Progenitor cell of endocrine pancreas (in vitro differentiated cells): ENCODE measurements at regions not wholly inside any gene's neighbourhood (a gene's known extent, or its start where the extent isn't known, plus 50 kb on each side); places are given as distances from the start of the nearest gene placed in this dataset.

Experiments used
- DNase-seq: peaks from one replicate; pipeline ENCODE4 v3.0.0; 2021; ENCODE audit warnings: low spot score; ENCODE audit not compliant: unreplicated experiment
- H3K27ac Mint-ChIP-seq: 2 replicates; pipeline ENCODE4 v1.8.0; 2021; ENCODE audit warnings: mild to moderate bottlenecking, moderate library complexity, mixed read lengths
- H3K27me3 Mint-ChIP-seq: 2 replicates; pipeline ENCODE4 v1.8.0; 2021; ENCODE audit warnings: mixed read lengths
- H3K36me3 Mint-ChIP-seq: 2 replicates; pipeline ENCODE4 v1.8.0; 2022; ENCODE audit warnings: mixed read lengths; ENCODE audit not compliant: insufficient read depth
- H3K4me1 Mint-ChIP-seq: 2 replicates; pipeline ENCODE4 v1.8.0; 2021; ENCODE audit warnings: low read depth, mixed read lengths
- H3K4me3 Mint-ChIP-seq: 2 replicates; pipeline ENCODE4 v1.8.0; 2021; ENCODE audit warnings: low read depth, mild to moderate bottlenecking, moderate library complexity, mixed read lengths
- H3K9me3 Mint-ChIP-seq: 2 replicates; pipeline ENCODE4 v1.8.0; 2021; ENCODE audit warnings: low read depth, mixed read lengths
- CTCF ChIP-seq: fragments of 200-600 bp; sonication (generic); IDR thresholded peaks from one replicate; pipeline ENCODE4 v1.5.0; 2021; ENCODE audit warnings: antibody characterized with exemption, mild to moderate bottlenecking; ENCODE audit not compliant: unreplicated experiment

GRCh38 chr6:150744522-150745260 lies 120.8 kb upstream of the MTHFD1L start:
- Mint-ChIP-seq H3K27ac (no peak overlapping the region), H3K27me3 (no peaks in the 10 kb centered on the region), H3K4me1 (peaks cover 36% of the 10 kb centered on the region), H3K4me3 (no peak overlapping the region), H3K9me3 (no peaks in the 10 kb centered on the region), H3K36me3 (peaks cover 6% of the 10 kb centered on the region)
- TF ChIP-seq CTCF: no peak
- DNase-seq: no peak

- Mint-ChIP-seq H3K4me1 (peaks cover 28% of the 10 kb centered on the region), H3K4me3 (no peak overlapping the region), H3K36me3 (peaks cover 6% of the 10 kb centered on the region), H3K9me3 (no peaks in the 10 kb centered on the region), H3K27me3 (no peaks in the 10 kb centered on the region), H3K27ac (no peak overlapping the region)
- TF ChIP-seq CTCF: no peak
- DNase-seq: no peak
Measured at GRCh38 chr6:150745896-150746295, 119.6 kb upstream of the MTHFD1L start.

GRCh38 chr6:150747155-150747554 lies 118.3 kb upstream of the MTHFD1L start:
- TF ChIP-seq CTCF: no peak
- Mint-ChIP-seq H3K4me1 (peaks cover 19% of the 10 kb centered on the region), H3K9me3 (no peaks in the 10 kb centered on the region), H3K27ac (peak overlapping the region; percentile 60), H3K36me3 (peaks cover 3% of the 10 kb centered on the region), H3K4me3 (no peak overlapping the region), H3K27me3 (no peaks in the 10 kb centered on the region)
- no peak for DNase-seq

GRCh38 chr6:150749091-150749670 lies 116.3 kb upstream of the MTHFD1L start:
- Mint-ChIP-seq H3K36me3 (peaks cover 5% of the 10 kb centered on the region), H3K4me3 (no peak overlapping the region), H3K27ac (no peak overlapping the region), H3K27me3 (no peaks in the 10 kb centered on the region), H3K4me1 (peaks cover 28% of the 10 kb centered on the region), H3K9me3 (no peaks in the 10 kb centered on the region)
- DNase-seq: no peak
- no peak for TF ChIP-seq CTCF

GRCh38 chr6:150751296-150751695 lies 114.2 kb upstream of the MTHFD1L start:
- no peak overlapping the region for H3K4me3 Mint-ChIP-seq
- no peaks in the 10 kb centered on the region for H3K9me3 Mint-ChIP-seq
- H3K27ac Mint-ChIP-seq: no peak overlapping the region

More at GRCh38 chr6:150751296-150751695, 114.2 kb upstream of the MTHFD1L start:
- H3K4me1 Mint-ChIP-seq: peaks cover 36% of the 10 kb centered on the region
- H3K27me3 Mint-ChIP-seq: no peaks in the 10 kb centered on the region
- DNase-seq: no peak
- H3K36me3 Mint-ChIP-seq: peaks cover 7% of the 10 kb centered on the region
- TF ChIP-seq CTCF: no peak
